NCI-H146 (cell line): ENCODE measurements at regions not wholly inside any gene's neighbourhood (a gene's known extent, or its start where the extent isn't known, plus 50 kb on each side); places are given as distances from the start of the nearest gene placed in this dataset.
A peak's percentile ranks its signal among the peaks of the same experiment; 100 is the strongest.

Experiments
- DNase-seq: peaks from one replicate; lab custom pipeline; 2025; lab: John Stamatoyannopoulos, UW

DNA sequence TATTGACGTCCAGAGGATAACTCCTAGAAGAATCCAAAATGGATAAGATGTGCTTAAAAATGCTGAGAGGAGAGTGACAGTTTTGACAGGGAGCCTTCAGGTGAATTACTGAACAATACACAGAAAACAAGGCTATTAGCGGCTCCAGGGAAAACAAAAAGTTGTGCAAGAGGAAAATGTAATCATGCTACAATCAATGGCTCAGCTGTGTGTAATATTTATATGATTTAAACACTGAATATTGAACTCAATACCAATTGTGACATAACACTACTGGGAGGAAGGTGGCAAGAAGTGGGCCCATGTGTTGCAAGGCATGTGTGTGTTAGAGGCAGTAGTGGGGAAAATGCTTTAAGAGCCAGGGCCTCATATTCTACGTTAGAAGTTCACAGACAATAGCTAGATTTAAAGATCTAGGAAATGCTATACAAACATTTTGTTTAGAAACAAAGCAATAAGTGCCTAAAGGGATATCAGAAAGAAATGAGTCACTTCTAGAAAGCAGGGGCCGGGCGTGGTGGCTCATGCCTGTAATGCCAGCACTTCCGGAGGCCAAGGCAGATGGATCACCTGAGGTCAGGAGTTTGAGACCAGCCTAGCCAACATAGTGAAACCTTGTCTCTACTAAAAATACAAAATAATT, 253.2 kb upstream of the IRX5 start:
- DNase-seq, result no peak

GRCh38 chr16:54673313-54673712, 257.4 kb upstream of the IRX5 start:
- DNase-seq, result no peak

- no peak for DNase-seq
Measured at GRCh38 chr16:54672500-54672899, 258.2 kb upstream of the IRX5 start.

- DNase-seq, result no peak
Measured at GRCh38 chr16:54657709-54658102, 273.0 kb upstream of the IRX5 start.

DNA sequence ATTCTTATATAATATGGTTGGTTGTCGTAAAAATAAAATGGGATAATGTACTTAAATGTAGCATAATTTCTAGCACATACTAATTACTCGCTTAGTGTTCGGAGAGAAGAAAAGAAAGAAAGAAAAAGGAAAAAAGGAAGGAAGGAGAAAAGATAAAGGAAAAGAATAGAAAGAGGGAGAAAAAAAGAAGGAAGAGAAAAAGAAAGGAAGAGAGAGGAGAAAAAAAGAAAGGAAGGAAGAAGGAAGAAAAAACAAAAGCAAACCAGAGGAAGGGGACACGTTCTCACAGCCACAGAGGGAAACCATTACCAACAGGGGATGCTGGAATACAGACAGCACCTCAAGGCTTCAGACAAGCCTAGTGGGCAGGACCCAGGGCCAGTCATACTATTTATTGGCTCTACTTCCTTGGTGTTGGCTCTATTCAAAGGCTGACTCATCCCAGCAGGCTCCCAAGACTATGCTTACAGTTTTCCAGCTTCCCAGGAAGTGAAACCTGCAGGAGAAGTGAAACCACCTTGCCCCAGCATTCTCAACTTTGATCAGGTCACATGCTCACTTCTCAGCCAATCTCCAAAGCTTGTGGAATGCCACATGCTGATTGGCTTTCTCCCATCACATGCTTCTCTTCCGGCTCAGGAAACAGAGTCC, 273.5 kb upstream of the IRX5 start:
- no peak for DNase-seq

DNA sequence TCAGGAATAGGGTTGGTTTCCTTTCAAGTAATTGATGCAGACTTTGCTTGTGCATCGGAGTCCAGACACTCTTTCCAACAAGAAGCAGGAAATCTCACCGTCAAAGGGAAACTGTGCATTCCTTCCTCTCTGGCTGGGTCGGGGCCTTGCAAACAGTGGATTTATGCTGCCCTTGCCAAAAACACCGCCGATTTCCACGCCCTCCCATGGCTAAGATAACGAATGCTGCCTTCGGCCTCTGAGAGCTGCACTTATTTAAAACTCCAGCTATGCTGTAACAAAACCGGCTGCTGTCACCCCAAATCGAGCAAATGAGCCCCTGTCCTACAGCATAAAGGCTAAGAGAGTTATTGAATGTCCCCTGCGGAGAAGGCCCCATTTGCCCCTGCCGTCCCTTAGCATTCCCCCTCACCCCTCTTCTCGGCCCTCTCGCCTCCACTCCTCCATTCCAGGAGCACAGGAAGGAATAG, 275.5 kb upstream of the IRX5 start:
- DNase-seq, result no peak

DNA sequence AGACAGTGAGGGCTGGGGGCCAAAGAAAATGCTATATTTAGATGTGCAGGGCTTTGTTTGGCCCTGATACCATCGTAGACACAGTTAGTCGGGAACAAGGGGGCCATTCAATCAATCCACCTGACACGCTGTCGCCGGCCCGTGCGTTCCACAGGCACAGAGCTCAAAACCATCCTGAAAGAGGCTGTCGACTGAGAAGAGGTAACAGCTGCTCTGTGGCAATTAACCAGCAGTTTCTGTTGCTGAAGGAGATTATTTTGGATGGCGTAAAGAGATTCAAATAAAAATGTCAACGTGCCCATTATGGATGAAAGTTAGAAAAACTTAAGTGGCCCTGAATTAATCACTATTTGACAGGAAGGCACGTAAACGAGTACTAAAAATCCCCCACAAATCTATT, 276.2 kb upstream of the IRX5 start:
- DNase-seq, result no peak

DNA sequence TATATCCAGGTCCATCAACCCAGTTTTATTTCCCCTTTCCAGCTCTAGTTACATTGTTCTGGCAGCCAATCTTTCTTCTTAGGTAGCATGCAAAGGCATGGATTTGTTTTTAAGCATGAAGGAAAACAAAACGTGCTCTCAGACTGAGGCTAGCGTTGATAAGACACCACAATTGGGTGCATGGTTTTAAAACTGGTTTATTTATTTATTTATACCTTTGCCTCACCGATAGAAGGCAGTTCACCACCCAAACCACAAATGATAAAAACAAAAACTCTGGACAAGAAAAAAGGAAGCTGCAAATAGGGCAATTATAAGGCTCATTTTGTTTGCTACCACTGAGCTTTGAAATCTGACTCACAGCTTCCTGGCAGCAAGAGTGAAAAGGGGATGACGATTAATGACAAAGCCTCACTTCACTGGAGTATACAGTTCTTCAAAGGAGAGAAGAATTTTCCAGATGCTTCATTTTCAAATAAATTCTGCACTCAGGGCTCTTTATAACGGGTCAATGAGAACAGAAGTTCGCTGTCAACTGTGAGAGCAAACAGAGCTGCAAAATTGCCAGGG, 278.4 kb upstream of the IRX5 start:
- no peak for DNase-seq

DNA sequence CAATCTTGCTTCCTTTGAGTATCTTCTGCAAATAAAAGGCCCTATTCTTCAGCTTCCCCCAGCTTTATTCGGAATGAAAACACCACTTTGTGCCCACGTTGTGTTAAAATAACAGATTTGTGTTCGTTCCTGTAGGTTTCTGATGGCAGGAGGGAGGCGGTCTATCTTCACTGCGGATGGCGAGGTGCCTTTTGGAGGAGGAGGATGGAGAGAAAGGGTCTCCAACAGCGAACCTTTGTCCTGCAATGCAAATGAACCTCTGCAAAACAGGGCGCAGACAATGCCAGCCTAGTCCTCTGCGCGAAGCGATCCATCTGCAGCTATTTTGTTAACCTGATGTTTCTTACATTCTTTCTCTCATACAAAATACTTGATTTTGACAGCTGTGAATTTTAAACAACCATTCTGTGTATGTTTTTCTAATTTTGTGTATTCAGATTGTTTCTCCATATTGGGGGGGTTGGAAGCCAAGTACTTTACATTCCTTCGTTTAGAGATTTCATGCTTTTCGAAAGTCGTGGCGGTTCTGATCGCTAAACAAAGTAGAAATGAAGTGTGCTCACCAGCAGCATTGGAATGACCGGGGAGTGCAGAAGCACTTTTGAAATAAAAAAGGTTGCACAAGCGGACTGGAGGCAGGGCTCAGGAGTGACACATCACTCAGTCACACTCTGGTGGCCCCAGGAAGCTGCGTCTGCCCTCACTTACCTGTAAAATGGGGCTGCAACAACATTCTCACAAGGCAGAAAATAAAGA, 279.0 kb upstream of the IRX5 start:
- DNase-seq, result no peak

DNA sequence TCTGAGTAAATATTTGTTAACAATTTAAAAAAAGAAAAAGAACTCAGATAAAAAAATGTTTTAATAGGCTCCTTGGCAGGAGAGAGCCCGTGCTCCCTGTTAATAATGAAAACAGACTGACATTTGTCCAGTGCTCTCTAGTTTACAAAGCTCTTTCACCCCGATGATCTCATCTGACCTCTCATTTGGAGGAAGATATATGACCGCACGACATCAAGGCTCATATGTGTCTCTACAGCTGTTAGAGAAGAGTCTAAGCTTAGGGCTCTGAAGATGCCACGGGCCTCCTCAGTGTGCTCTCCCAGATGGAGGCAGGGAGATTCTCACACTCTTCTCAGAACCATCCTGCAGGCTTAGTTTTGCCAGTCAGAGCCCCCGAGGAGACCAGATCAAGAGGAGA, 280.8 kb upstream of the IRX5 start:
- DNase-seq, result no peak

DNA sequence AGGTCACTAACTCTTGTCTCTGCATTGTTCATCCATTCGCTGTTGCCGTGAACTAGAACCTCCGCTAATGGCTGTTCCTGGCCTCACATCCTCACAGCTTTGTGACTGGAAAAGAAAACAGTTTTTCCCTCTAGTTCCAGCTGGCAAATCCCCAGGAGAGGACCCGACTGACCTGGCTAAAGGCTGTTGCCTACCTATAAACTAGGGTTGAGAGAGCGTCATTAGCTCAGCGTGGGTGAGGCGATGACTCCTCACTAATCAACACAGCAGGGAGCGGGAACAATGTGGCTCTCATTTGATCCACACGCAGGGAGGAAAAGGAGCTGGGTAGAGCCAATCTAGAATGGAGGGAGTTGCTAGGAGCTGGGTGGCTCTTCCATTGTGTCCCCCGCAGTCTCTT, 282.1 kb upstream of the IRX5 start:
- DNase-seq, result peak; percentile 35

DNA sequence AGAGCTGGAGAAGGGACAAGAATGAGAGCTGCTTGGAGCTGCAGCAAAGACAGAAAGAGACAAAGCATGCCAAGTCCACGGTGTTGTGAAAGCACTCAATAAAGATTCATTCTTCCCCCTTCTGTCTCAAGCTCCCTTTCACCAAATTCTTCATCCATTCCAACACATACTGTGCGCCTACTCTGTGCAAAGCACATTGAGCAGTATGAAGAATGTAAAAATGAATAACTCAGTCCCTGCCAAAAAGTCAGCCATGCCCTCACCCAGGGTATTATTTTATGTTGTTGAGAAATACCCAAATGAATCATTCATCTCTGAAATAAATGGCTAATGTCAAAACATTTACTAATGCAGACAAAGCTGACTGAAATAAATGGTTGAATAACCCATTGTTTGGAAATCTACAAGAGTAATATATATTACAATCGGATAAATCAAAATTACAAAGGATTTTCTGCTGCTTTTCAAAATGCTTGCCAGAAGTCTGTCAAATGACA, 282.9 kb upstream of the IRX5 start:
- no peak for DNase-seq

GRCh38 chr16:54647216-54647615, 283.4 kb upstream of the IRX5 start:
- DNase-seq, result no peak

DNA sequence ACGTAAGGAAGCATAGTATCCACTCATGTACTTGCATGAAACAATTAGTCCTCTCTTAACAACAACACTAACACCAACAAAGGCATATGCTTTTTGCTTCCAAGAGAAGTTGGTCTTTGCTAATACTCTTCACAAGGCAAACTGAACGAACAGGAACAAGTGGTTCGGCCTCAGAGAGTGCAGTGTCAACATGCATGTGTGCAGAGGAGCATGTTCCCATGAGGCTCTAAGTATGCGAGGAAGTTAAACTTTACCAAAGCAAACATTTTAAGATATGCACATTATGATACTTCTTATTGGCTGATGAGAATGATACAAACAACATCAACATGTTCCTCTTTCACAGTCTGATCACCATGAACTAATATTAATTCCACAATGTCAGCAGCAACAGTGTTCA, 285.3 kb upstream of the IRX5 start:
- DNase-seq, result no peak

- no peak for DNase-seq
Measured at GRCh38 chr16:54636221-54636793, 294.4 kb upstream of the IRX5 start.

DNA sequence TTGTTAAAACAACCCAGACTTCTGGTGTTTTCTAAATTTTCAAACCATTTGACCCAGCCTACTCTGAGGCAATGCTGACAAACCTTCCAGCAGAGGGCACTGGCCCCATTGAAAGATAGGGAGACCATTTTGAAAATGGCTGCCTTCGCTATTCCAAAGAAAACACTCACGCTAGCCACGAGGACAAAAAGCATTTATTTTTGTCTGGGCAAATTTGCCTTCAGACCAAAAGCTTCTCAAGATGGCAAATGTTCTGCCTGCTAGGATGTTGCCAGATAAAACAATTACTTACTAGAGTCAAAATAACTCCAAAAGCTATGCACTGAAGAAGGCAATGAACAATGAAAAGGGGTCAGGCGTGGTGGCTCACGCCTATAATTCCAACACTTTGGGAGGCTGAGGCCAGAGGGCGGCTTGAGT, 296.7 kb upstream of the IRX5 start:
- peak; percentile 37 for DNase-seq

GRCh38 chr16:54632322-54633220, 298.1 kb upstream of the IRX5 start:
- DNase-seq, result no peak

DNA sequence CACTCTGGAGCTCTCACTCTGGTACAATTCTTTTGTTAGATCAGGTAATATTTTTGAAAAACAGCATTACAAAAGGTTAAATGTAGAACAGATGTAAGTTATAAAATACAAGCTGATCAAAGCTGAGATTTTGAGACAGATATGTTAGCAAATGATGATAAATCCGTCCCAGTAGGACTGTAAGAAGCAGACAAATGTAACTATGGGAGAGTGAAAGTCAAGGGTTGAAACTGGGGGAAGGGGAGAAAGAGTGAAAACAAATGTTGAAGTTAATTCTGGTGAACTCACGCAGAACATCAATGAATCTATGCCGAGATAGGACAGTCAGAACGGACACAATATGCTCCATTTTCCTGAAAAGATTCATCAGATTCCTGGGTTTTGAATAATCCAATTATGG, 298.9 kb upstream of the IRX5 start:
- DNase-seq, result no peak

- DNase-seq, result no peak
Measured at GRCh38 chr16:54630284-54630967, 300.2 kb upstream of the IRX5 start.

GRCh38 chr16:54628796-54629625, 301.7 kb upstream of the IRX5 start:
- DNase-seq, result no peak
